GM18873 (cell line): ENCODE measurements at regions not wholly inside any gene's neighbourhood (a gene's known extent, or its start where the extent isn't known, plus 50 kb on each side); places are given as distances from the start of the nearest gene placed in this dataset.
"Not testable (repeated sequence)": the region's sequence is repeated elsewhere in the genome, so short reads cannot be mapped to it uniquely, and the experiment has no call there.

Experiments
- ATAC-seq: cut with Tn5 transposase; IDR thresholded peaks from one replicate; pipeline ENCODE4 v1.9.1; 2021; ENCODE audit warnings: mild to moderate bottlenecking, moderate library complexity, moderate number of reproducible peaks; ENCODE audit not compliant: unreplicated experiment, low FRiP score

GRCh38 chr4:149870008-149870407 lies 54.4 kb upstream of the IQCM start:
- ATAC-seq: no peak

GRCh38 chr4:149881744-149882143 lies 66.1 kb upstream of the IQCM start:
- ATAC-seq: no peak

GRCh38 chr4:149882251-149882650 lies 66.6 kb upstream of the IQCM start:
- no peak for ATAC-seq

- no peak for ATAC-seq
Measured at GRCh38 chr4:149884046-149884445, 68.4 kb upstream of the IQCM start.

- no peak for ATAC-seq
Measured at GRCh38 chr4:149884529-149885181, 69.0 kb upstream of the IQCM start.

GRCh38 chr4:149885896-149886295 lies 70.3 kb upstream of the IQCM start:
- no peak for ATAC-seq

- ATAC-seq: no peak
Measured at GRCh38 chr4:149886786-149887490, 71.3 kb upstream of the IQCM start.

GRCh38 chr4:149889991-149890390 lies 74.3 kb upstream of the IQCM start:
- ATAC-seq: no peak

GRCh38 chr4:149890531-149890930 lies 74.9 kb upstream of the IQCM start:
- no peak for ATAC-seq

GRCh38 chr4:149891426-149891825 lies 75.8 kb upstream of the IQCM start:
- no peak for ATAC-seq

GRCh38 chr4:149896432-149896831 lies 80.8 kb upstream of the IQCM start:
- no peak for ATAC-seq

- no peak for ATAC-seq
Measured at GRCh38 chr4:149897783-149898182, 82.1 kb upstream of the IQCM start.

- no peak for ATAC-seq
Measured at GRCh38 chr4:149901128-149901527, 85.5 kb upstream of the IQCM start.

GRCh38 chr4:149902242-149902641 lies 86.6 kb upstream of the IQCM start:
- no peak for ATAC-seq

- no peak for ATAC-seq
Measured at GRCh38 chr4:149910177-149910576, 94.5 kb upstream of the IQCM start.

GRCh38 chr4:149910604-149911350 lies 95.1 kb upstream of the IQCM start:
- no peak for ATAC-seq

- no peak for ATAC-seq
Measured at GRCh38 chr4:149911354-149911753, 95.7 kb upstream of the IQCM start.

- no peak for ATAC-seq
Measured at GRCh38 chr4:149912000-149912399, 96.4 kb upstream of the IQCM start.

GRCh38 chr4:149914119-149915115 lies 98.8 kb upstream of the IQCM start:
- ATAC-seq: peak; percentile 66

GRCh38 chr4:149915735-149916134 lies 100.1 kb upstream of the IQCM start:
- ATAC-seq: not testable (repeated sequence)
